GM12878 (cell line): ENCODE measurements at regions not wholly inside any gene's neighbourhood (a gene's known extent, or its start where the extent isn't known, plus 50 kb on each side); places are given as distances from the start of the nearest gene placed in this dataset.

ENCODE experiments used
- BRCA1 ChIP-seq: IDR thresholded peaks from 2 replicates; pipeline ENCODE4 v1.6.1; 2011; ENCODE audit warnings: low read depth, low read length, improper control_type of control experiment
- CEBPB ChIP-seq, 2 experiments: fragments of 150-350 bp in 1 of 2; IDR thresholded peaks; 2 replicates each; pipeline ENCODE4 v1.6.1; 2012 to 2014; ENCODE audit warnings: low read depth in 2 of 2, low read length in 2 of 2, borderline replicate concordance in 1 of 2, inconsistent platforms in 1 of 2
- CREB1 ChIP-seq: IDR thresholded peaks from 2 replicates; pipeline ENCODE4 v1.6.1; 2012; ENCODE audit warnings: low read depth, mild to moderate bottlenecking, inconsistent platforms
- CTCF ChIP-seq, 3 experiments: IDR thresholded peaks in 2 of 3; conservative IDR thresholded peaks in 1 of 3; 2 replicates each; pipeline ENCODE4 v1.5.1; 2011; ENCODE audit warnings: low read depth in 3 of 3, low read length in 3 of 3, mild to moderate bottlenecking in 3 of 3, control low read depth in 2 of 3, moderate library complexity in 2 of 3, inconsistent platforms in 1 of 3, mixed read lengths in 1 of 3; ENCODE audit not compliant: control insufficient read depth in 2 of 3, insufficient read depth in 1 of 3; ENCODE audit errors: extremely low read depth in 1 of 3
- GATAD2B ChIP-seq: fragments of 450-650 bp; conservative IDR thresholded peaks from 2 replicates; pipeline ENCODE4 v1.6.1; 2017; ENCODE audit warnings: low read depth, mild to moderate bottlenecking, moderate library complexity
- PAX8 ChIP-seq: fragments of 450-650 bp; IDR thresholded peaks from 2 replicates; pipeline ENCODE4 v1.6.1; 2017; ENCODE audit warnings: mild to moderate bottlenecking, moderate library complexity
- REST ChIP-seq: IDR thresholded peaks from 2 replicates; pipeline ENCODE4 v1.6.1; 2012; ENCODE audit warnings: mild to moderate bottlenecking, low read depth, low read length
- SMC3 ChIP-seq: IDR thresholded peaks from 2 replicates; pipeline ENCODE4 v1.6.1; 2011; ENCODE audit warnings: low read length, improper control_type of control experiment, borderline replicate concordance

- TF ChIP-seq PAX8 (no peak), GATAD2B (no peak), BRCA1 (no peak), SMC3 (no peak), CREB1 (no peak), REST (no peak), CEBPB (IDR thresholded peaks at IDR 0.05; ENCODE audit: borderline replicate concordance in 1 of 2, low read depth in 2 of 2, low read length in 2 of 2) (no peak), CTCF (IDR thresholded peaks at IDR 0.05 in 2 of 3, conservative IDR thresholded peaks at IDR 0.05 in 1 of 3; ENCODE audit: control insufficient read depth in 2 of 3, extremely low read depth in 1 of 3, insufficient read depth in 1 of 3, low read depth in 3 of 3, low read length in 3 of 3) (no peak)
These were observed 97.1 kb downstream of the ADAMTS15 start for GRCh38 chr11:130545449-130546072.
